HG03060 (cell line): ENCODE measurements at regions not wholly inside any gene's neighbourhood (a gene's known extent, or its start where the extent isn't known, plus 50 kb on each side); places are given as distances from the start of the nearest gene placed in this dataset.

Experiments
- ATAC-seq: cut with Tn5 transposase; IDR thresholded peaks from one replicate; pipeline ENCODE4 v1.9.1; 2021; ENCODE audit warnings: low read depth, moderate number of reproducible peaks; ENCODE audit not compliant: unreplicated experiment

GRCh38 chr13:34816908-34817665 is 125.0 kb upstream of the NBEA start:
- no peak for ATAC-seq

GRCh38 chr13:34822650-34823049 is 119.4 kb upstream of the NBEA start:
- no peak for ATAC-seq

GRCh38 chr13:34826432-34826831 is 115.6 kb upstream of the NBEA start:
- no peak for ATAC-seq

- ATAC-seq: no peak
Measured at GRCh38 chr13:34833562-34834182, 108.4 kb upstream of the NBEA start.

GRCh38 chr13:34842466-34842865 is 99.6 kb upstream of the NBEA start:
- no peak for ATAC-seq

- ATAC-seq: no peak
Measured at GRCh38 chr13:34847766-34848165, 94.3 kb upstream of the NBEA start.

GRCh38 chr13:34849406-34849805 is 92.7 kb upstream of the NBEA start:
- ATAC-seq: no peak

- no peak for ATAC-seq
Measured at GRCh38 chr13:34853161-34853560, 88.9 kb upstream of the NBEA start.

GRCh38 chr13:34857558-34858325 is 84.3 kb upstream of the NBEA start:
- no peak for ATAC-seq

GRCh38 chr13:34862311-34862710 is 79.8 kb upstream of the NBEA start:
- ATAC-seq: no peak

- ATAC-seq: no peak
Measured at GRCh38 chr13:34862716-34863115, 79.4 kb upstream of the NBEA start.

GRCh38 chr13:34863360-34864135 is 78.5 kb upstream of the NBEA start:
- no peak for ATAC-seq

GRCh38 chr13:34864671-34865070 is 77.4 kb upstream of the NBEA start:
- no peak for ATAC-seq

- ATAC-seq: no peak
Measured at GRCh38 chr13:34867590-34867989, 74.5 kb upstream of the NBEA start.

GRCh38 chr13:34868733-34869132 is 73.3 kb upstream of the NBEA start:
- ATAC-seq: no peak

GRCh38 chr13:34869696-34870095 is 72.4 kb upstream of the NBEA start:
- ATAC-seq: no peak

- no peak for ATAC-seq
Measured at GRCh38 chr13:34878329-34878728, 63.7 kb upstream of the NBEA start.

- no peak for ATAC-seq
Measured at GRCh38 chr13:34879851-34880250, 62.2 kb upstream of the NBEA start.

- ATAC-seq: no peak
Measured at GRCh38 chr13:34881494-34881893, 60.6 kb upstream of the NBEA start.

GRCh38 chr13:34883396-34883795 is 58.7 kb upstream of the NBEA start:
- no peak for ATAC-seq

GRCh38 chr13:34884366-34884765 is 57.7 kb upstream of the NBEA start:
- no peak for ATAC-seq
